ENCODE measurements at regions not wholly inside any gene's neighbourhood (a gene's known extent, or its start where the extent isn't known, plus 50 kb on each side); places are given as distances from the start of the nearest gene placed in this dataset.

- no peaks in the 10 kb centered on the region for H3K36me3 ChIP-seq
- no peak overlapping the region for H3K4me3 ChIP-seq
- no peaks in the 10 kb centered on the region for H3K9me3 ChIP-seq
- no peak for TF ChIP-seq EP300 (IDR thresholded peaks at IDR 0.05)
- TF ChIP-seq POLR2AphosphoS5 (IDR thresholded peaks at IDR 0.05) = no peak
- TF ChIP-seq, protein P1, sequence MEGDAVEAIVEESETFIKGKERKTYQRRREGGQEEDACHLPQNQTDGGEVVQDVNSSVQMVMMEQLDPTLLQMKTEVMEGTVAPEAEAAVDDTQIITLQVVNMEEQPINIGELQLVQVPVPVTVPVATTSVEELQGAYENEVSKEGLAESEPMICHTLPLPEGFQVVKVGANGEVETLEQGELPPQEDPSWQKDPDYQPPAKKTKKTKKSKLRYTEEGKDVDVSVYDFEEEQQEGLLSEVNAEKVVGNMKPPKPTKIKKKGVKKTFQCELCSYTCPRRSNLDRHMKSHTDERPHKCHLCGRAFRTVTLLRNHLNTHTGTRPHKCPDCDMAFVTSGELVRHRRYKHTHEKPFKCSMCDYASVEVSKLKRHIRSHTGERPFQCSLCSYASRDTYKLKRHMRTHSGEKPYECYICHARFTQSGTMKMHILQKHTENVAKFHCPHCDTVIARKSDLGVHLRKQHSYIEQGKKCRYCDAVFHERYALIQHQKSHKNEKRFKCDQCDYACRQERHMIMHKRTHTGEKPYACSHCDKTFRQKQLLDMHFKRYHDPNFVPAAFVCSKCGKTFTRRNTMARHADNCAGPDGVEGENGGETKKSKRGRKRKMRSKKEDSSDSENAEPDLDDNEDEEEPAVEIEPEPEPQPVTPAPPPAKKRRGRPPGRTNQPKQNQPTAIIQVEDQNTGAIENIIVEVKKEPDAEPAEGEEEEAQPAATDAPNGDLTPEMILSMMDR (IDR thresholded peaks at IDR 0.05) = no peak
- TF ChIP-seq POLR2A (IDR thresholded peaks at IDR 0.05) = no peak
- no peaks in the 10 kb centered on the region for H3K4me1 ChIP-seq
- no peaks in the 10 kb centered on the region for H3K27me3 ChIP-seq
- DNase-seq (no peak), ATAC-seq (ENCODE audit: low FRiP score in 2 of 2) (no peak)
- 36 to 50% methylated on average over 3 of the region's 3 CpGs for WGBS, 2 donors
- H3K27ac ChIP-seq = no peak overlapping the region
Measured at GRCh38 chr5:107149243-107150005, 521.3 kb downstream of the EFNA5 start.

DNA sequence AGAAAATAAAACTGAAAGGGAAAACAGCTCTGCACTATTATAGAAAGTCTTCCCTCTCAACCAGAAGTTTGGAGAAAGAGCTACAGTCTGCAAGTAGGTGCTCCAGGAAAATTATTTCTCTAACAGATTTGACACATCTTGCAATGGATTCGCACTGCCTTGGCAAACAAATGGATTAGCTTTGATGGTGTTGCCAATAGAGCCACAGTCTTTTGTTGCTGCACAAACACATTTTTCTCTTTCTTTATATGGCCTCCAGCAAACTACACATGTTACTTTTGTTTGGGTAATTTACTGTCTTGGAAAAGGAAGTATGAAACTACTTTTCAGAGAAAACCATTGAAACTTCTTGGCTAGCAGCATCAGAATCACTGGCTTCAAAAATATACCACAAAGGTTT, 523.1 kb downstream of the EFNA5 start:
- DNase-seq = no peak
- no peaks in the 10 kb centered on the region for H3K27me3 ChIP-seq
- no peak overlapping the region for H3K27ac ChIP-seq
- no peaks in the 10 kb centered on the region for H3K4me1 ChIP-seq
- TF ChIP-seq POLR2A (IDR thresholded peaks at IDR 0.05) (no peak), POLR2AphosphoS5 (IDR thresholded peaks at IDR 0.05) (no peak), EP300 (IDR thresholded peaks at IDR 0.05) (no peak)
- TF ChIP-seq, protein P1 (IDR thresholded peaks at IDR 0.05) = no peak
- 63 to 88% methylated on average over 1 of the region's 1 CpG for WGBS, 2 donors
- no peak for ATAC-seq (ENCODE audit: low FRiP score in 2 of 2)
- no peaks in the 10 kb centered on the region for H3K36me3 ChIP-seq
- no peaks in the 10 kb centered on the region for H3K9me3 ChIP-seq
- no peak overlapping the region for H3K4me3 ChIP-seq

- Histone ChIP-seq H3K4me1 (no peaks in the 10 kb centered on the region), H3K4me3 (no peak overlapping the region), H3K9me3 (no peaks in the 10 kb centered on the region), H3K27me3 (no peaks in the 10 kb centered on the region), H3K27ac (no peak overlapping the region), H3K36me3 (no peaks in the 10 kb centered on the region)
- TF ChIP-seq POLR2A (IDR thresholded peaks at IDR 0.05) (no peak), POLR2AphosphoS5 (IDR thresholded peaks at IDR 0.05) (no peak), EP300 (IDR thresholded peaks at IDR 0.05) (no peak)
- TF ChIP-seq, protein P1 (IDR thresholded peaks at IDR 0.05) = no peak
- 78 to 86% methylated on average over 4 of the region's 4 CpGs for WGBS, 2 donors
- no peak for DNase-seq
- ATAC-seq (ENCODE audit: low FRiP score in 2 of 2) = no peak
Measured at GRCh38 chr5:107146901-107147300, 523.8 kb downstream of the EFNA5 start.

- 53 to 60% methylated on average over 2 of the region's 2 CpGs for WGBS, 2 donors
- Histone ChIP-seq H3K4me3 (no peak overlapping the region), H3K4me1 (no peaks in the 10 kb centered on the region), H3K27ac (no peak overlapping the region), H3K27me3 (no peaks in the 10 kb centered on the region), H3K36me3 (no peaks in the 10 kb centered on the region), H3K9me3 (peaks cover 0 to 1% (median 0%) of the 10 kb centered on the region in 4 donors)
- no peak for DNase-seq
- TF ChIP-seq, protein P1 (IDR thresholded peaks at IDR 0.05) = no peak
- TF ChIP-seq POLR2A (IDR thresholded peaks at IDR 0.05) = no peak
- TF ChIP-seq POLR2AphosphoS5 (IDR thresholded peaks at IDR 0.05) = no peak
- no peak for TF ChIP-seq EP300 (IDR thresholded peaks at IDR 0.05)
- ATAC-seq (ENCODE audit: low FRiP score in 2 of 2) = no peak
Measured at GRCh38 chr5:107135391-107135790, 535.3 kb downstream of the EFNA5 start.

DNA sequence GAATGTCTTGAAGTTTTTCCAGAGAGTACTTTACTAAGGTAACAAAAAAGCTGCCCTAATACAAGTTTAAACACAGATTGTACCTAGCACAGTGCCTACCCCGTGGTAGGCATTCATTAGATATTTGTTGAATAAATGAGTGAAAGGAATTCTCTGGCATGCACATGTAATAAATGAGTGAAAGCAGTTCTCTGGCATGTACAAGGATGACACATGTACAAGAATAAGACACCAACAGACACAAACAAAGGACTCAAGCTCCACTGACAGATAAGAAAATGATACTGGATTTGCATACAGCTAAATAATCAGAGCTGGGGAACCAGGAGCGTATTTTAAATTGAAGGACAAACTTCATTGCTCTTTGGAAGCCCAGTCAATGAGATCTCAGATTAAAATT, 535.8 kb downstream of the EFNA5 start:
- H3K4me1 ChIP-seq = no peaks in the 10 kb centered on the region
- H3K9me3 ChIP-seq = no peaks in the 10 kb centered on the region
- H3K27ac ChIP-seq = no peak overlapping the region
- TF ChIP-seq, protein P1 (IDR thresholded peaks at IDR 0.05) = no peak
- no peak for TF ChIP-seq EP300 (IDR thresholded peaks at IDR 0.05)
- TF ChIP-seq POLR2AphosphoS5 (IDR thresholded peaks at IDR 0.05) = no peak
- no peak for TF ChIP-seq POLR2A (IDR thresholded peaks at IDR 0.05)
- no peaks in the 10 kb centered on the region for H3K27me3 ChIP-seq
- WGBS, 2 donors = 65 to 80% methylated on average over 2 of the region's 2 CpGs
- ATAC-seq (ENCODE audit: low FRiP score in 2 of 2) = no peak
- no peaks in the 10 kb centered on the region for H3K36me3 ChIP-seq
- DNase-seq = no peak
- H3K4me3 ChIP-seq = no peak overlapping the region
